K562 (cell line): ENCODE measurements at regions not wholly inside any gene's neighbourhood (a gene's known extent, or its start where the extent isn't known, plus 50 kb on each side); places are given as distances from the start of the nearest gene placed in this dataset.

Source experiments
- ATAC-seq: fragments of 200-7000 bp; cut with Tn5 transposase; 3 replicates; pipeline ENCODE4 v1.9.1; 2020; ENCODE audit warnings: moderate library complexity
- BruUV-seq: library from RNA; stranded (reverse); fragments of 400-500 nt; replicated peaks from 2 replicates; lab custom pipeline; 2021; lab: Mats Ljungman, UMichigan
- CTCF ChIA-PET: fragments of 300-600 bp; formaldehyde crosslinking; extraction: SDS; loops from one replicate; lab custom pipeline; 2021; ENCODE audit warnings: low intra/inter-chr PET ratio; lab: Yijun Ruan, JAX
- POLR2A ChIA-PET: fragments of 300-600, 350-650 bp; sonication (Branson Sonifier 250); formaldehyde crosslinking; extraction: SDS; loops from one replicate; lab custom pipeline; 2021; ENCODE audit warnings: antibody characterized with exemption, inconsistent platforms; lab: Yijun Ruan, JAX
- DNase-seq, 4 experiments: peaks; one replicate each; pipeline versions ENCODE4 v3.0.0 to v3.0.0-alpha.2; 2011 to 2018; ENCODE audit warnings: low spot score in 3 of 4, mixed read lengths in 3 of 4; ENCODE audit errors: extremely low read depth in 1 of 4
- FAIRE-seq: peaks from 2 replicates; lab custom pipeline; 2011; peaks lifted over from hg19 to GRCh38; lab: Jason Lieb, UNC
- H2AFZ ChIP-seq: 2 replicates; pipeline ENCODE4 v1.6.0; 2011; ENCODE audit warnings: low read depth, low read length, control low read depth, inconsistent platforms
- H3K27ac ChIP-seq: fragments of 200-600 bp; 3 replicates; pipeline ENCODE4 v1.8.0; 2011; ENCODE audit warnings: low read depth, mild to moderate bottlenecking, control low read depth, inconsistent platforms, low read length, moderate library complexity, mixed read lengths; ENCODE audit errors: extremely low read depth
- H3K27me3 ChIP-seq, 2 experiments: fragments of 300-600 bp in 1 of 2; 2 replicates in 1 of 2; 3 replicates in 1 of 2; pipeline versions ENCODE4 v1.6.0 to v1.8.0; 2011; ENCODE audit warnings: inconsistent platforms in 2 of 2, low read length in 2 of 2, mild to moderate bottlenecking in 1 of 2, mixed read lengths in 1 of 2, moderate library complexity in 1 of 2; ENCODE audit not compliant: control insufficient read depth in 2 of 2, insufficient read depth in 2 of 2
- H3K36me3 ChIP-seq: fragments of 300-600 bp; 3 replicates; pipeline ENCODE4 v1.8.0; 2011; ENCODE audit warnings: mild to moderate bottlenecking, low read length, inconsistent platforms; ENCODE audit not compliant: control insufficient read depth, insufficient read depth
- H3K4me1 ChIP-seq, 2 experiments: fragments of 200-600 bp in 1 of 2; replicated peaks in 1 of 2; 2 replicates in 1 of 2; 3 replicates in 1 of 2; pipeline versions ENCODE4 v1.5.1 to v1.8.0; 2011; ENCODE audit warnings: inconsistent platforms in 2 of 2, low read length in 2 of 2, mild to moderate bottlenecking in 1 of 2, mixed read lengths in 1 of 2, moderate library complexity in 1 of 2; ENCODE audit not compliant: control insufficient read depth in 2 of 2, insufficient read depth in 2 of 2
- H3K4me2 ChIP-seq: 2 replicates; pipeline ENCODE4 v1.6.1; 2011; ENCODE audit warnings: low read length, control low read depth, inconsistent platforms, mixed read lengths; ENCODE audit not compliant: insufficient read depth
- H3K4me3 ChIP-seq: fragments of 200-600 bp; sonication (generic), shearing (Covaris generic); 2 replicates; pipeline ENCODE4 v1.5.1; 2016; ENCODE audit warnings: control low read depth, inconsistent platforms
- H3K79me2 ChIP-seq: fragments of 200-600 bp; 3 replicates; pipeline ENCODE4 v1.8.0; 2011; ENCODE audit warnings: low read length, inconsistent platforms; ENCODE audit not compliant: control insufficient read depth, insufficient read depth
- H3K9ac ChIP-seq, 2 experiments: 2 replicates each; pipeline versions ENCODE4 v1.6.0 to v1.6.1; 2011; ENCODE audit warnings: low read depth in 2 of 2, low read length in 2 of 2, control low read depth in 1 of 2, inconsistent platforms in 1 of 2, mild to moderate bottlenecking in 1 of 2, mixed read lengths in 1 of 2; ENCODE audit not compliant: insufficient read depth in 1 of 2
- H3K9me1 ChIP-seq: one replicate; pipeline ENCODE4 v1.6.0; 2011; ENCODE audit warnings: inconsistent platforms, mild to moderate bottlenecking, low read length, moderate library complexity; ENCODE audit not compliant: control insufficient read depth, insufficient read depth
- H3K9me3 ChIP-seq: replicated peaks from 2 replicates; pipeline ENCODE4 v1.5.1; 2011; ENCODE audit warnings: low read depth, low read length, inconsistent platforms; ENCODE audit not compliant: control insufficient read depth, insufficient read depth
- H4K20me1 ChIP-seq: replicated peaks from 2 replicates; pipeline ENCODE4 v1.6.1; 2011; ENCODE audit warnings: low read length, inconsistent platforms, mixed read lengths; ENCODE audit not compliant: control insufficient read depth, insufficient read depth
- CC2D1A ChIP-seq: fragments of 450-650 bp; IDR thresholded peaks from 2 replicates; pipeline ENCODE4 v1.6.1; 2017; ENCODE audit warnings: mild to moderate bottlenecking
- CREB1 ChIP-seq, 2 experiments: sonication (generic) in 1 of 2; formaldehyde crosslinking in 1 of 2; IDR thresholded peaks; 2 replicates each; pipeline versions ENCODE4 v1.6.1 to v1.8.0; 2012 to 2022; ENCODE audit warnings: inconsistent platforms in 1 of 2, mild to moderate bottlenecking in 1 of 2, missing genetic modification reagents in 1 of 2, moderate library complexity in 1 of 2
- DEAF1 ChIP-seq: fragments of 450-650 bp; formaldehyde crosslinking; IDR thresholded peaks from 2 replicates; pipeline ENCODE4 v1.4.0; 2020; ENCODE audit warnings: mild to moderate bottlenecking, moderate library complexity
- KDM2B ChIP-seq: fragments of 250-450 bp; sonication (Bioruptor Pico); IDR thresholded peaks from 2 replicates; pipeline ENCODE4 v1.8.0; 2021; ENCODE audit warnings: mild to moderate bottlenecking, moderate library complexity
- KDM4B ChIP-seq, 2 experiments: fragments of 450-650 bp in 1 of 2; sonication (generic) in 1 of 2; IDR thresholded peaks; 2 replicates each; pipeline ENCODE4 v1.6.1; 2016 to 2017; ENCODE audit warnings: borderline replicate concordance in 2 of 2, antibody characterized with exemption in 1 of 2, low read depth in 1 of 2, mild to moderate bottlenecking in 1 of 2
- KLF13 ChIP-seq: fragments of 450-650 bp; IDR thresholded peaks from 2 replicates; pipeline ENCODE4 v1.6.1; 2016; ENCODE audit warnings: missing genetic modification characterization, low read depth, mild to moderate bottlenecking, missing compliant biosample characterization, moderate library complexity, borderline replicate concordance
- PPARD ChIP-seq: fragments of 250-450 bp; sonication (Bioruptor Pico); IDR thresholded peaks from 2 replicates; pipeline ENCODE4 v1.8.0; 2022; ENCODE audit warnings: inconsistent platforms, mild to moderate bottlenecking, moderate library complexity
- RAD21 ChIP-seq, 2 experiments: fragments of 250-450 bp in 1 of 2; fragments of 450-650 bp in 1 of 2; sonication (Bioruptor Pico) in 1 of 2; formaldehyde crosslinking in 1 of 2; IDR thresholded peaks in 1 of 2; conservative IDR thresholded peaks in 1 of 2; 2 replicates each; pipeline versions ENCODE4 v1.4.0 to v1.8.0; 2020 to 2022; ENCODE audit warnings: mild to moderate bottlenecking in 2 of 2, moderate library complexity in 1 of 2
- SIN3B ChIP-seq: fragments of 450-650 bp; IDR thresholded peaks from 2 replicates; pipeline ENCODE4 v1.6.1; 2017; ENCODE audit warnings: low read depth, mild to moderate bottlenecking, moderate library complexity
- SMARCB1 ChIP-seq: IDR thresholded peaks from 2 replicates; pipeline ENCODE4 v1.6.1; 2011; ENCODE audit warnings: improper control_type of control experiment, low read depth; ENCODE audit not compliant: insufficient read length
- SNIP1 ChIP-seq: fragments of 450-650 bp; IDR thresholded peaks from 2 replicates; pipeline ENCODE4 v1.7.1; 2017; ENCODE audit warnings: low read depth, mild to moderate bottlenecking
- TAF7 ChIP-seq: fragments of 450-650 bp; IDR thresholded peaks from 2 replicates; pipeline ENCODE4 v1.6.1; 2016; ENCODE audit warnings: missing genetic modification characterization, missing compliant biosample characterization
- TOE1 ChIP-seq, 2 experiments: fragments of 450-650 bp in 1 of 2; sonication (generic) in 1 of 2; formaldehyde crosslinking in 1 of 2; IDR thresholded peaks; 2 replicates each; pipeline versions ENCODE4 v1.7.1 to v1.8.0; 2016 to 2022; ENCODE audit warnings: borderline replicate concordance in 2 of 2, mild to moderate bottlenecking in 2 of 2, antibody characterized with exemption in 1 of 2, inconsistent platforms in 1 of 2, low read depth in 1 of 2, missing genetic modification reagents in 1 of 2, moderate library complexity in 1 of 2
- WGBS: fragments of 100-300 bp; shearing (Covaris generic); methylation state at CpG from one replicate; pipeline ENCODE4 v1.1.6; 2016; ENCODE audit warnings: low coverage, mixed read lengths; ENCODE audit not compliant: insufficient coverage; ENCODE audit errors: missing lambda C conversion rate; 5-methylcytosine and 5-hydroxymethylcytosine counted together
- in situ Hi-C: fragments of 300-500 bp; cut with MboI; formaldehyde crosslinking; loops from 4 replicates; pipeline ENCODE4 v1.15.0; 2018; ENCODE audit warnings: inconsistent platforms, mixed read lengths
- intact Hi-C: fragments of 100-400 bp; cut with micrococcal nuclease; formaldehyde crosslinking; loops from 2 replicates; pipeline ENCODE4 v1.14.2; 2022
- TF ChIP-seq, protein P1 (sequence below): fragments of 450-650 bp; IDR thresholded peaks from 2 replicates; pipeline ENCODE4 v1.6.1; 2018; ENCODE audit not compliant: partially characterized antibody

DNA sequence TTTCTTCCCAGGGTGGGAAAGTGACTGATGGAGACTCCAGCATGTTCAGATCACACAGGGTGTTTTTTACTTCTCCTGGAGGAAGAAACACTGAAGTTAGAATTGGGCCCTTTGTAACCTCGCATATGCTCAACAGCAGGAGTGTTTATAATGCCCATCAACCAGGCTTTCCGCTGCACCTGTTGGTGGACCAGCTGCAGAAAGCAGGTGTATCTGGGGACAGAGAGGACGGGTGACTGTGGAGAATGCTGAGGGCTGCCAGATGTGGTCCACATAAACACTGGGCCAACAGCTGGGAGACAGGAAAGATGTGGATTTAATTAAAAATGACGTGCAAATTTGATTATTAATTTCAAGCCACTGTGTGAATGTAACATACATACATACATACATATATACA, 335.5 kb upstream of the SPRED2 start:
- ATAC-seq: no peak
- Histone ChIP-seq H3K4me2 (no peak overlapping the region), H4K20me1 (no peaks in the 10 kb centered on the region), H2AFZ (no peak overlapping the region), H3K27me3 (peaks cover 3 to 5% of the 10 kb centered on the region in 2 experiments; a peak in 2 of 5 replicates), H3K36me3 (no peaks in the 10 kb centered on the region), H3K9me3 (no peaks in the 10 kb centered on the region), H3K4me3 (no peak overlapping the region), H3K79me2 (no peaks in the 10 kb centered on the region)
- FAIRE-seq: no peak
- DNase-seq: no peak
- POLR2A ChIA-PET: interaction anchor here (0.7 kb wide), 1 partner anchor 10 kb away, joined by 3 read pairs; no protein-coding TSS in a partner anchor
- BruUV-seq: no TSS peak
- intact Hi-C loops: no loop called here
- TF ChIP-seq, protein P1, sequence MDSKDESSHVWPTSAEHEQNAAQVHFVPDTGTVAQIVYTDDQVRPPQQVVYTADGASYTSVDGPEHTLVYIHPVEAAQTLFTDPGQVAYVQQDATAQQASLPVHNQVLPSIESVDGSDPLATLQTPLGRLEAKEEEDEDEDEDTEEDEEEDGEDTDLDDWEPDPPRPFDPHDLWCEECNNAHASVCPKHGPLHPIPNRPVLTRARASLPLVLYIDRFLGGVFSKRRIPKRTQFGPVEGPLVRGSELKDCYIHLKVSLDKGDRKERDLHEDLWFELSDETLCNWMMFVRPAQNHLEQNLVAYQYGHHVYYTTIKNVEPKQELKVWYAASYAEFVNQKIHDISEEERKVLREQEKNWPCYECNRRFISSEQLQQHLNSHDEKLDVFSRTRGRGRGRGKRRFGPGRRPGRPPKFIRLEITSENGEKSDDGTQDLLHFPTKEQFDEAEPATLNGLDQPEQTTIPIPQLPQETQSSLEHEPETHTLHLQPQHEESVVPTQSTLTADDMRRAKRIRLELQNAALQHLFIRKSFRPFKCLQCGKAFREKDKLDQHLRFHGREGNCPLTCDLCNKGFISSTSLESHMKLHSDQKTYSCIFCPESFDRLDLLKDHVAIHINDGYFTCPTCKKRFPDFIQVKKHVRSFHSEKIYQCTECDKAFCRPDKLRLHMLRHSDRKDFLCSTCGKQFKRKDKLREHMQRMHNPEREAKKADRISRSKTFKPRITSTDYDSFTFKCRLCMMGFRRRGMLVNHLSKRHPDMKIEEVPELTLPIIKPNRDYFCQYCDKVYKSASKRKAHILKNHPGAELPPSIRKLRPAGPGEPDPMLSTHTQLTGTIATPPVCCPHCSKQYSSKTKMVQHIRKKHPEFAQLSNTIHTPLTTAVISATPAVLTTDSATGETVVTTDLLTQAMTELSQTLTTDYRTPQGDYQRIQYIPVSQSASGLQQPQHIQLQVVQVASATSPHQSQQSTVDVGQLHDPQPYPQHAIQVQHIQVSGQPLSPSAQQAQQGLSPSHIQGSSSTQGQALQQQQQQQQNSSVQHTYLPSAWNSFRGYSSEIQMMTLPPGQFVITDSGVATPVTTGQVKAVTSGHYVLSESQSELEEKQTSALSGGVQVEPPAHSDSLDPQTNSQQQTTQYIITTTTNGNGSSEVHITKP: no peak
- TF ChIP-seq TAF7: no peak
- no peak for TF ChIP-seq SNIP1
- no peak for TF ChIP-seq RAD21 (CRISPR knock-in tag; conservative IDR thresholded peaks at IDR 0.05 in 1 of 2, IDR thresholded peaks at IDR 0.05 in 1 of 2)
- TF ChIP-seq SIN3B: no peak
- TF ChIP-seq TOE1 (IDR thresholded peaks at IDR 0.05; ENCODE audit: borderline replicate concordance): no peak
- TF ChIP-seq TOE1 (CRISPR knock-in tag; IDR thresholded peaks at IDR 0.05; ENCODE audit: borderline replicate concordance, low read depth): no peak
- no peak for TF ChIP-seq DEAF1 (CRISPR knock-in tag)
- TF ChIP-seq KLF13 (tag): no peak
- no peak for TF ChIP-seq KDM2B
- TF ChIP-seq CC2D1A: no peak
- no peak for TF ChIP-seq CREB1 (IDR thresholded peaks at IDR 0.05)
- no peak for TF ChIP-seq CREB1 (CRISPR knock-in tag; IDR thresholded peaks at IDR 0.05)
- TF ChIP-seq SMARCB1: no peak
- TF ChIP-seq PPARD (CRISPR knock-in tag): no peak
- no peak for TF ChIP-seq KDM4B (IDR thresholded peaks at IDR 0.05; ENCODE audit: borderline replicate concordance in 2 of 2, low read depth in 1 of 2)
- TF ChIP-seq, all 486 proteins: peak for 0
- in situ Hi-C loops: no loop called here
- WGBS: 33% methylated on average over 4 of the region's 4 CpGs
- CTCF ChIA-PET: no interaction called here
- Histone ChIP-seq H3K4me1 (no peaks in the 10 kb centered on the region), H3K27ac (no peak overlapping the region), H3K9me1 (no peaks in the 10 kb centered on the region), H3K9ac (no peak overlapping the region)
